Endothelial cell of umbilical vein (primary cell): ENCODE measurements at regions not wholly inside any gene's neighbourhood (a gene's known extent, or its start where the extent isn't known, plus 50 kb on each side); places are given as distances from the start of the nearest gene placed in this dataset.

ENCODE experiments used
- CTCF ChIP-seq, 2 donors: IDR thresholded peaks; 1 replicate in 1 of 2; 2 replicates in 1 of 2; pipeline ENCODE4 v1.5.1; 2011; ENCODE audit warnings: low read length in 2 of 2, mild to moderate bottlenecking in 2 of 2, moderate library complexity in 2 of 2, control low read depth in 1 of 2, inconsistent platforms in 1 of 2, low read depth in 1 of 2; ENCODE audit not compliant: insufficient read depth in 1 of 2; ENCODE audit errors: extremely low read depth in 1 of 2
- EZH2 ChIP-seq: IDR thresholded peaks from 2 replicates; pipeline ENCODE4 v1.6.1; 2012; ENCODE audit warnings: borderline replicate concordance, low read depth, mild to moderate bottlenecking, moderate library complexity, low read length, inconsistent platforms; ENCODE audit not compliant: severe bottlenecking
- JUN ChIP-seq: IDR thresholded peaks from 2 replicates; pipeline ENCODE4 v1.6.1; 2011; ENCODE audit warnings: borderline replicate concordance, low read depth; ENCODE audit not compliant: insufficient read length, insufficient read depth
- MAX ChIP-seq: IDR thresholded peaks from 2 replicates; pipeline ENCODE4 v1.6.1; 2011; ENCODE audit not compliant: insufficient read depth, insufficient read length

GRCh38 chr3:17872457-17872856 is 130.0 kb upstream of the TBC1D5 start:
- TF ChIP-seq CTCF (IDR thresholded peaks at IDR 0.05; ENCODE audit: extremely low read depth in 1 of 2, insufficient read depth in 1 of 2, low read depth in 1 of 2, low read length in 2 of 2) (no peak), EZH2 (no peak), MAX (no peak), JUN (no peak)
